ENCODE measurements at regions not wholly inside any gene's neighbourhood (a gene's known extent, or its start where the extent isn't known, plus 50 kb on each side); places are given as distances from the start of the nearest gene placed in this dataset.

DNA sequence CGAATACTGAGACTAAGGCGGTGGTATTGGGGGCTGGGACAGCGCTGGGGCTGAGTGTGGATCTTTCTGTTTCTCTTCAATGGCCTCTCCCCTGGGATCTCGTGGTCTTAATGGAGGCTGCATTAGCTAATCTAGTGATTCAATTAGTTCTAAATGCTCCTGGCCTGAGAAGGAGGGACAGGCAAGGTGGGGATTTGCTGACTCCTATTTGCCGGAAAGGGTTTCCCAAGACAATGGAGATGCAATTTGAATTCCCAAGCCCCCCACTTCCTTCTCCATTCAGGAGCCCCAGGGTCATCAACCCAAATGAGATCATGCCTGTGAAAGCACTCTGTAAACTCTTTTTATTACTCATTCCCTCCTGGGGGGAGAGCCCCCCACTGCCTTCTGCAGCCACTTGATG, 111.7 kb upstream of the PLXNA4 start:
- TF ChIP-seq, protein P1, sequence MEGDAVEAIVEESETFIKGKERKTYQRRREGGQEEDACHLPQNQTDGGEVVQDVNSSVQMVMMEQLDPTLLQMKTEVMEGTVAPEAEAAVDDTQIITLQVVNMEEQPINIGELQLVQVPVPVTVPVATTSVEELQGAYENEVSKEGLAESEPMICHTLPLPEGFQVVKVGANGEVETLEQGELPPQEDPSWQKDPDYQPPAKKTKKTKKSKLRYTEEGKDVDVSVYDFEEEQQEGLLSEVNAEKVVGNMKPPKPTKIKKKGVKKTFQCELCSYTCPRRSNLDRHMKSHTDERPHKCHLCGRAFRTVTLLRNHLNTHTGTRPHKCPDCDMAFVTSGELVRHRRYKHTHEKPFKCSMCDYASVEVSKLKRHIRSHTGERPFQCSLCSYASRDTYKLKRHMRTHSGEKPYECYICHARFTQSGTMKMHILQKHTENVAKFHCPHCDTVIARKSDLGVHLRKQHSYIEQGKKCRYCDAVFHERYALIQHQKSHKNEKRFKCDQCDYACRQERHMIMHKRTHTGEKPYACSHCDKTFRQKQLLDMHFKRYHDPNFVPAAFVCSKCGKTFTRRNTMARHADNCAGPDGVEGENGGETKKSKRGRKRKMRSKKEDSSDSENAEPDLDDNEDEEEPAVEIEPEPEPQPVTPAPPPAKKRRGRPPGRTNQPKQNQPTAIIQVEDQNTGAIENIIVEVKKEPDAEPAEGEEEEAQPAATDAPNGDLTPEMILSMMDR (IDR thresholded peaks at IDR 0.05): no peak
- no peak for DNase-seq (ENCODE audit: low spot score)
- no peak for ATAC-seq (ENCODE audit: low FRiP score)

DNA sequence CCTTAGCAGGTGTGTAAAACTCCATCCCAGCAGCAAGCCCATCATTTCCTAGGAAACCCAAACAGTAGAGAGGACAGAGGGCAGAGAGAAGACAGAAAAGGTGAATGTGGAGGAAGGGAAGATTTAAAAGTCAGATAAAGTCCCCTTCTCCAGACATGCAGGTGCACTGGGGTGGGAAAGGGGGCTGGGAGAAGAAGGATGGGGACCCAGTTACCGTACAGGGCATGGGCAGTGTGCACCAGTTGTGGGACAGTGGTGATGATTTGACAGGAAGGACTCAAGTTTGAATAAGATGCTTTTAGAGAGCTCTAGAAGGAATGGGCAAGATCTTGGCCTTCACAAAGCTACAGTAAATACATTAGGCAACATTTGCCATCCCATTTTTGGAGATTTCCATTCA, 110.7 kb upstream of the PLXNA4 start:
- TF ChIP-seq, protein P1 (IDR thresholded peaks at IDR 0.05): no peak
- ATAC-seq (ENCODE audit: low FRiP score) (no peak), DNase-seq (ENCODE audit: low spot score) (no peak)

DNA sequence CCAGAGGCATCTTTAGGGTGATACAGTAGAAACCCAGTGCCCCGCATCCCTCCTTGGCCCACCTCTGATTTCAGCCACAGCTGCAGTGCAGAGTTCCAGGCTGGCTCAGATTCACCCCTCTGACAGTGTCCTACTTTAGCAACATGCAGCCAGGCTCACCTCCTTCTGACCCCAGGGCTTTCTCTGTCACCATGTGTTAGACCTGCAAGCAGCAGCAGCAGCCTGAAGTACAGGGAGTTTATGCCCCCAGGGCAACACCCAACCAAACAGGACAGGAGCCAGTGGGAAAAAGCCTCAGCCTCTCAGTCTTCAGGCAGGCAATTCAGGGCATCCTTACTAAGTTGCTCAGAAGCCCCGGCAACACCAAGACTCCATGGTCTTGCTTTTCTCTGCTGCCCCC, 109.0 kb upstream of the PLXNA4 start:
- no peak for DNase-seq (ENCODE audit: low spot score)
- no peak for ATAC-seq (ENCODE audit: low FRiP score)
- TF ChIP-seq, protein P1 (IDR thresholded peaks at IDR 0.05): no peak

DNA sequence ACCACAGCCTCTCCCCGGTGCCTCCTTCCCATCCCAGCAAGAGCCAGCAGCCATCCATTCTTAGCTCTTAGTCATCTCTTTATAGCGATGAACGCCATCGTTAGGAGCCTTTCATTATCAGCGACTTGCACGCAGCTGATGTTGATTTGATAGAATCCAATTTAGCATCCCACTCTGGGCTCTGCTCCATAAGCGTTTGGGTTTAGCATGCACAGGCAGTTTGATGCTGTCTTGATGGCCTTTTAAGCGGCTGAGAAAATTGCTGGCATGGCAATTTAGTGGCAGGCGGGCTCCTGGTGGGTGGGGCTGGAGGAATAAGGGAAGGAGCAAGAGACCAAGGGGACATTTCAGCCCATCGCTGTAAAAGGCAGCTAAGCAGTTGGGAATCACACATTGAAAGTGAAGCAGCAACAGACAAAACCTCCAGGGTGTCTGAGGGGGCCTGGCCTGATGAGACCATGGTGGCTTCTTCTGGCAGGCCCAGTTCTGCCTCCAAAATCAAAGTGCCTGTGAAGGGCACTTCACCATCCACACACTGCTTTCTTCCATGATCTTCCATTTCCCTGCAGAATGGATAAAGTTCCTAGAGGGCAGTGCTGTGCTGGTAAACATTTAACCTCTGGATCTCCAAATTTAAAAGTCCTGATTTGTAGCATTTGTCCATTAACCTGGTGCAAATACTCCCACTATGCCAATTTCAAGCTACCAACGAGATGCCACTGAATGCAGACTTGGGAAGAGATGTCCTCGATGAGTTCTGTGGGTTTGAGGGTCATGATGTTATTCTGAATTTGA, 107.8 kb upstream of the PLXNA4 start:
- no peak for DNase-seq (ENCODE audit: low spot score)
- ATAC-seq (ENCODE audit: low FRiP score): no peak
- TF ChIP-seq, protein P1 (IDR thresholded peaks at IDR 0.05): no peak

DNA sequence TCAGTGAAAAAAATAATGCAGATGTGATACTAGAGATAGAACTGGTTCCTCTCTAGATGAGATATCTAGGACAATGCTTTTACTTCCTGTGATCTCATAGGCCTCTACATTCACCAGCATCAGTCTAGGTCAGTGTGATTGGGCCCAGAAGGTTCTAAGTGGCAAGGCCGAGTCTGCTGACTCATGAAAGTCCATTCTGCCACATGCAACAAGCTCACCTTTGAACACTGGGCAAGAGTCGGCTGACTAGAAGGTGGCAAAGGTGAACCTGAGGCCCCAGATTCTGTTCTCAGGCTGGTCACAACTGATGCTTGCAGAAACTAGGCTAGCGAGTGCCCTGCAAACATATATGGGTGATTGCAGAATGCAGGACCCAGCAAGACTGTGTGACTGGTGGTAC, 105.7 kb upstream of the PLXNA4 start:
- ATAC-seq (ENCODE audit: low FRiP score) (no peak), DNase-seq (ENCODE audit: low spot score) (no peak)
- TF ChIP-seq, protein P1 (IDR thresholded peaks at IDR 0.05): no peak

DNA sequence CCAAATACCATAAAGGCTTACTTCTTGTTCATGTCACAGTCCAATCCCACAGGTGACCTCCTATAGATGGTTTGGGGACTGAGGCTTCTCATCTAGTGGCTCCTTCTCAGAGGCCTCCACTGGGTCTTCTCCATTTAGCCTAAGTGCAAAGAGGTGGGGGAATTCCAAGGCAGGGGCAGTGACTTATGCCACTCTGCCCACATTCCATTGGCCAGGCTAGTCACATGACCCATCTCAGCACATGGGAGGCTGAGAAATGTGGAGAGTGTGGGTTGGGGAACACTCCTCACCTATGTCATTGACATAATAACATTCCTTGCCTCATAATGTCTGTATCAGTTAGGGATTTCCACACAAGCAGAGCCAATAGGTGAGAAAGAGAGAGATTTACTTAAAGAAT, 104.3 kb upstream of the PLXNA4 start:
- no peak for DNase-seq (ENCODE audit: low spot score)
- TF ChIP-seq, protein P1 (IDR thresholded peaks at IDR 0.05): no peak
- no peak for ATAC-seq (ENCODE audit: low FRiP score)

DNA sequence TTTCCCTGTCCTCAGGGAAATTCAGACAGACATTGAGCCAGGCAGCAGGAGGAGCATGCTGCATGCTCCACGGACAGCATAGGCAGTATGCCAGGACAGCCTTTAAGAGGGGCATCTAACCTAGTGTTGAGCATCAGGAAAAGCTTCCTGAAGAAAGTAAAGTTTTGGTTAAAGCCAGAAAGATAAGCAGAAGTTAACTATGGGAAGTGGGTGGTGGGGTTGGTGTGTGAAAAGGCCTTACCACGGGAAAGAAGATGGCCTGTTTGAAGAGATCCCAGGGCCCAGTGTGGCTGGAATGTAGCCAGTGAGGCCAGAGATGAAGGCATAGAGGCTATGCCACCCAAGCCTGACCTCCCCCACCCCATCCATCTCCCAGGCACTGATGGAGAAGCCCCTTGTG, 102.4 kb upstream of the PLXNA4 start:
- ATAC-seq (ENCODE audit: low FRiP score) (no peak), DNase-seq (ENCODE audit: low spot score) (no peak)
- TF ChIP-seq, protein P1 (IDR thresholded peaks at IDR 0.05): no peak
